ENCODE measurements at regions not wholly inside any gene's neighbourhood (a gene's known extent, or its start where the extent isn't known, plus 50 kb on each side); places are given as distances from the start of the nearest gene placed in this dataset.

GRCh38 chr3:151964743-151965142 is 91.3 kb downstream of the SUCNR1 start:
- TF ChIP-seq POLR2AphosphoS5 (IDR thresholded peaks at IDR 0.05) (no peak), CTCF (IDR thresholded peaks at IDR 0.05 in 8 of 11, conservative IDR thresholded peaks at IDR 0.05 in 3 of 11) (no peak), POLR2A (IDR thresholded peaks at IDR 0.05) (no peak)
